ENCODE measurements at regions not wholly inside any gene's neighbourhood (a gene's known extent, or its start where the extent isn't known, plus 50 kb on each side); places are given as distances from the start of the nearest gene placed in this dataset.
"Not testable (repeated sequence)": the region's sequence is repeated elsewhere in the genome, so short reads cannot be mapped to it uniquely, and the experiment has no call there.

GRCh38 chr6:141869509-141869908 lies 263.2 kb upstream of the GJE1 start:
- H3K4me3 ChIP-seq (ENCODE audit: low read length in 2 of 2); H3K9me3 ChIP-seq (ENCODE audit: control insufficient read depth in 2 of 2, insufficient read depth in 1 of 2, low read length in 1 of 2); H3K27ac ChIP-seq (ENCODE audit: low read depth in 1 of 2, low read length in 1 of 2); DNase-seq (ENCODE audit: low read depth in 6 of 9, low spot score in 9 of 9); H3K27me3 ChIP-seq (ENCODE audit: control insufficient read depth in 2 of 2, insufficient read depth in 1 of 2, low read length in 1 of 2); H3K4me1 ChIP-seq (ENCODE audit: control insufficient read depth in 2 of 2, insufficient read depth in 2 of 2, low read length in 2 of 2); H3K36me3 ChIP-seq (ENCODE audit: control insufficient read depth in 2 of 2, insufficient read depth in 2 of 2, low read length in 1 of 2): not testable (repeated sequence)
- WGBS = 78% methylated on average over 2 of the region's 2 CpGs

DNA sequence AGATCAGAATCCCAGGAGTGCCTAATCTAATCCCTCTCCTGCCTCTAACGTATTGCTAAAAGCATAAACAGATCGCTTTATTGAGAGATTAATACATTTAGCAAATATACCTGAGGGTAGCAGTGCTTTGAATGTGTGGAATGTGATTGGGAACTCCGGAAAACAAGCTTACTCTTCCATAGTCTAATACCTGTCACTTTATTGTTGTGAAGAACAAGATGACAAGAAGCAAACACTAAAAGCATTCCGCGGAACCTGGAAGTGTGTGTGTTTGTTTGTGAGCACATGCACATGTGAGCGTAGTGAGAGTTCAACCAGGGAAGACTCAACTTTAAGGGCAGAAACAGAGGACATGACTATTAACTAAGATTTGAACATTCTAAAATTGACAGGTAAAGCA lies 265.0 kb upstream of the GJE1 start:
- H3K4me1 ChIP-seq (ENCODE audit: control insufficient read depth in 2 of 2, insufficient read depth in 2 of 2, low read length in 2 of 2) = no peaks in the 10 kb centered on the region
- H3K27ac ChIP-seq (ENCODE audit: low read depth in 1 of 2, low read length in 1 of 2) = no peak overlapping the region
- H3K4me3 ChIP-seq (ENCODE audit: low read length in 2 of 2) = no peak overlapping the region
- H3K27me3 ChIP-seq (ENCODE audit: control insufficient read depth in 2 of 2, insufficient read depth in 1 of 2, low read length in 1 of 2) = no peaks in the 10 kb centered on the region
- no peak for DNase-seq (ENCODE audit: low read depth in 6 of 9, low spot score in 9 of 9)
- WGBS = 91% methylated on average over 6 of the region's 6 CpGs
- no peaks in the 10 kb centered on the region for H3K9me3 ChIP-seq (ENCODE audit: control insufficient read depth in 2 of 2, insufficient read depth in 1 of 2, low read length in 1 of 2)
- H3K36me3 ChIP-seq (ENCODE audit: control insufficient read depth in 2 of 2, insufficient read depth in 2 of 2, low read length in 1 of 2) = no peaks in the 10 kb centered on the region

DNA sequence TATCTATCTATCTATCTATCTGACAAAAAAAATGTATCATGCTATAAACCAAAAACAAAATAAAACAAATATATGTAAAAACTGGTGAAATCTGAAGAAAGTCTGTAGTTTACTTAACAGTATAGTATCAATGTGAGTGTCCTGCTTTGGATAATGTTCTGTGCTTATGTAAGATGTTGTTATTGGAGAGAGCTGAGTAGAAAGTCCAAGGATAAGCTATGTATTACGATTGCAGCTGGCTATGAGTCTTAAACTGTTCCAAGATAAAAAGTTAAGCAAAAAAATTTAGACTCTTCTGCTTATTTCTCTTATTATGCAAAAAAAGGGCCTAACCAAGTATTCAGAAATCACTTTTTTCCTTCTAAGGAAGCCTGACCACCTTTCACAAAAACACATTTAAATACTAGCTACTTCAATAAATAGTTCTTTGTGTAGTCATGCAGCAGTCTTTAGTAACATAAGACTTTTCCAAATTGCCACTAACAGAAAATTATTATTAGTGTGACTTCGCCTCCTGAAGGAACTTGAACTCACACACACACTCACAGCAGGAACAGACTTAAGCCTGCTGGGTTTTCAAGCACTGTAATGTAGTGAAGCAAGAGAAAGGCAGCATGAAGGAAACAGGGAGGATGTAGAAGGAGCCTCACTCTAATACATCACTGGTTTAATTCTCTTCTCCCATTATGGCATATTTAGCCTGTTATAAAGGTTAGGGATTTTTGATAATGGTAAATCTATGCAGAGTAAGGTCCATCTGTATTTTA lies 265.8 kb upstream of the GJE1 start:
- Histone ChIP-seq H3K4me3 (ENCODE audit: low read length in 2 of 2) (no peak overlapping the region), H3K27me3 (ENCODE audit: control insufficient read depth in 2 of 2, insufficient read depth in 1 of 2, low read length in 1 of 2) (no peaks in the 10 kb centered on the region), H3K27ac (ENCODE audit: low read depth in 1 of 2, low read length in 1 of 2) (no peak overlapping the region), H3K36me3 (ENCODE audit: control insufficient read depth in 2 of 2, insufficient read depth in 2 of 2, low read length in 1 of 2) (no peaks in the 10 kb centered on the region), H3K9me3 (ENCODE audit: control insufficient read depth in 2 of 2, insufficient read depth in 1 of 2, low read length in 1 of 2) (no peaks in the 10 kb centered on the region), H3K4me1 (ENCODE audit: control insufficient read depth in 2 of 2, insufficient read depth in 2 of 2, low read length in 2 of 2) (no peaks in the 10 kb centered on the region)
- WGBS = 83% methylated on average over 2 of the region's 2 CpGs
- DNase-seq (ENCODE audit: low read depth in 6 of 9, low spot score in 9 of 9) = no peak

DNA sequence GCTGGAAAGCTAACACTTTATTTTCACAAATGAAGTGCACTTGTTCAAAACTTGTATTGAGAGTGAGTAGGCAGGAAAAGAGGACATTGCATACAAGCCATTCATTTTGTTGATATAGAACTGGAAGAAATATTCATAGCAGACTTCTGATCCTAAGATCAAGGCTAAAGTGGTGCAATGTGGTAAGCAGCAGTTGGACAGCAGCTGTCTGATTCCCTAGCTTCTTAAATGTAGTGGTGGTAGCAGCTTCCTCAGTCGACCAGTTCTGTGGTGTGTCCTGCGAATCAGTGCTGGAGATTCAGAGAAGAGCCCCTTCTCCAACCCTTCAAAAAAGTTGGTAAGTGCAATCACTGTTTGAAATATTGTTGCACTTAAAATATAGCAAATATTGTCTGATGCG lies 281.7 kb upstream of the GJE1 start:
- no peak for DNase-seq (ENCODE audit: low read depth in 6 of 9, low spot score in 9 of 9)
- Histone ChIP-seq H3K4me1 (ENCODE audit: control insufficient read depth in 2 of 2, insufficient read depth in 2 of 2, low read length in 2 of 2) (no peaks in the 10 kb centered on the region), H3K27me3 (ENCODE audit: control insufficient read depth in 2 of 2, insufficient read depth in 1 of 2, low read length in 1 of 2) (no peaks in the 10 kb centered on the region), H3K36me3 (ENCODE audit: control insufficient read depth in 2 of 2, insufficient read depth in 2 of 2, low read length in 1 of 2) (no peaks in the 10 kb centered on the region), H3K4me3 (ENCODE audit: low read length in 2 of 2) (no peak overlapping the region), H3K27ac (ENCODE audit: low read depth in 1 of 2, low read length in 1 of 2) (no peak overlapping the region), H3K9me3 (ENCODE audit: control insufficient read depth in 2 of 2, insufficient read depth in 1 of 2, low read length in 1 of 2) (no peaks in the 10 kb centered on the region)
- 93% methylated on average over 3 of the region's 3 CpGs for WGBS

DNA sequence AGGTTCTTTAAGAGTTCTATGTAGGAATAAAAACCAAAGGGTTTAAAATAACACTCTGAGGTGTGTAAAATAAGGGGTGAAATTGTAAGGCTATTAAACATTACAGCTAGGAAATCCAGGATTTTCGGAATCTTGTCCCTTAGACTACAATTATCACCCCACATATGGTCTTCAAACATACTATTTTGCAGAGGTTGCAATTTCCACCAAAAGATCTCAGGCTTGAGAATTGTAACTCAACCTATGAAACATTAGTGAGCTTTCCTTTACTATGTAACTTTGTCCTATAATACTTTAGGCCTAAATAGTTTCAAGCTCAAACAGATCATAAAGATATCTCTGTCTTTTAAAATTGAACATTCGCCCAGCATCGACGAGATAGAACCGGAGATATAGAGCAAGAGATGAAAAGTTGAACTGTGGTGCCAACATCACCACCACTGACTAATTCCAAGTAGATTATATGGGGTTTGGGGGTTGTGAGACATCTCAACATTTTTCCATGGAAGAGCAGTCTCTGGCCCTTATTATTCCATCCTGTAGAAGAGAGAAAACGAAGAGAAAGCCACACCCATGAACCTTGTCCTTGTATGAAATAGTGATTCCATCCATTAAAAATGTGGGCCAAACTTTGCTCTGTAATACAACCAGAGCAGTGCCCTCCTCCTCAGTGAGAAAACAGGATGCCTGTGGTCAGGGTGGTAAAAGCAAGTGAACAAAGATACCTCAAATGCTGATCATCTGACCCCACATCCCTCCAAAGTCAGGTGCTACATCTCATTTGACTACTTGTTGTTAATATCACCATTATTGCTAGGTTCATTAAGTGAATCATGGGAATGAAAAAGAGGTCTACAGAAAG lies 284.5 kb upstream of the GJE1 start:
- peak in 2 of 9 donors; percentile 0 to 7 for DNase-seq (ENCODE audit: low read depth in 6 of 9, low spot score in 9 of 9)
- Histone ChIP-seq H3K27ac (ENCODE audit: low read depth in 1 of 2, low read length in 1 of 2) (no peak overlapping the region), H3K36me3 (ENCODE audit: control insufficient read depth in 2 of 2, insufficient read depth in 2 of 2, low read length in 1 of 2) (no peaks in the 10 kb centered on the region), H3K27me3 (ENCODE audit: control insufficient read depth in 2 of 2, insufficient read depth in 1 of 2, low read length in 1 of 2) (no peaks in the 10 kb centered on the region), H3K4me1 (ENCODE audit: control insufficient read depth in 2 of 2, insufficient read depth in 2 of 2, low read length in 2 of 2) (no peaks in the 10 kb centered on the region), H3K4me3 (ENCODE audit: low read length in 2 of 2) (no peak overlapping the region), H3K9me3 (ENCODE audit: control insufficient read depth in 2 of 2, insufficient read depth in 1 of 2, low read length in 1 of 2) (no peaks in the 10 kb centered on the region)
- WGBS = 78% methylated on average over 6 of the region's 6 CpGs

DNA sequence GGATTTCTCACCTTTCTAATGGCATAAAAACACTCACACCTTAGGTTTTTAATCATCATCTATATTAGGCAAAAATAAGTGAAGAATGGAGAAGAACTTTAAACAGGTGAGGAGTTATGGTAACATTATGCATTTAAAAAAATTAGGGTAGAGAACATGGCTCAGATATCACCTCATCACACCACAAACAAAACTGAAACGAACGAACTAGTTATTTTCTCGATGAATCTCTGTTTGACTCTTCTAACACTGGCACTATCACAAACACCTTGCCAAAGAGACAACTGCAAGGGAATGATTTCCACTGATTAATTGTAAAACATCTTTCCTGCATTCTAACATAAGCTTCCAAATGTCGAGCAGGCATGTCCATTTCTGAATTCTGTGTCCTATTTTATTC lies 286.1 kb upstream of the GJE1 start:
- H3K4me1 ChIP-seq (ENCODE audit: control insufficient read depth in 2 of 2, insufficient read depth in 2 of 2, low read length in 2 of 2) = no peaks in the 10 kb centered on the region
- H3K9me3 ChIP-seq (ENCODE audit: control insufficient read depth in 2 of 2, insufficient read depth in 1 of 2, low read length in 1 of 2) = no peaks in the 10 kb centered on the region
- 89% methylated on average over 4 of the region's 4 CpGs for WGBS
- H3K4me3 ChIP-seq (ENCODE audit: low read length in 2 of 2) = no peak overlapping the region
- no peaks in the 10 kb centered on the region for H3K27me3 ChIP-seq (ENCODE audit: control insufficient read depth in 2 of 2, insufficient read depth in 1 of 2, low read length in 1 of 2)
- no peaks in the 10 kb centered on the region for H3K36me3 ChIP-seq (ENCODE audit: control insufficient read depth in 2 of 2, insufficient read depth in 2 of 2, low read length in 1 of 2)
- no peak for DNase-seq (ENCODE audit: low read depth in 6 of 9, low spot score in 9 of 9)
- no peak overlapping the region for H3K27ac ChIP-seq (ENCODE audit: low read depth in 1 of 2, low read length in 1 of 2)

DNA sequence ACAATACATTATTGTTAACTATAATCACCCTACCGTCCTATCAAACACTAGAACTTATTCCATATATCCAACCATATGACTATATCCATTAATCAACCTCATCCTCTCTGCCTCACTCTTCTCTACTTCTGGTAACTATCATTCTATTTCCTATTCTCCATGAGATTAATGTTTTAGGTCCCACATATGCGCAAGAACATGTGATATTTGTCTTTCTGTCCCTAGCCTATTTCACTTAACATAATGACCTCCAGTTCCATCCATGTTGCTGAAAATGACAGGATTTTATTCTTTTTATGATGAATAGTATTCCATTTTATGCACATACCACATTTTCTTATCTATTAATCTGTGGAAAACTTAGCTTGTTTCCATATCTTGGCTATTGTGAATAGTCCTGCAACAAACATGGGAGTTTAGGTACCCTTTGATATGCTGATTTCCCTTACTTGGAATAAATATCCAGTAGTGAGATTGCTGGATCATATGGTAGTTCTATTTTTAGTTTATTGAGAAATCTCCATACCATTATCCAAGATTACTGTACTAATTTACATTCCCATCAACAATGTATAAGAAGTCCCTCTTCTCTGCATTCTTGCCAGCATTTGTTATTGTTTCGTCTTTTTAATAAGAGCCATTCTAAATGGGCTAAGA lies 289.4 kb upstream of the GJE1 start:
- H3K36me3 ChIP-seq (ENCODE audit: control insufficient read depth in 2 of 2, insufficient read depth in 2 of 2, low read length in 1 of 2) = no peaks in the 10 kb centered on the region
- H3K4me1 ChIP-seq (ENCODE audit: control insufficient read depth in 2 of 2, insufficient read depth in 2 of 2, low read length in 2 of 2) = no peaks in the 10 kb centered on the region
- DNase-seq (ENCODE audit: low read depth in 6 of 9, low spot score in 9 of 9) = no peak
- 97% methylated on average over 3 of the region's 3 CpGs for WGBS
- H3K4me3 ChIP-seq (ENCODE audit: low read length in 2 of 2) = no peak overlapping the region
- no peaks in the 10 kb centered on the region for H3K9me3 ChIP-seq (ENCODE audit: control insufficient read depth in 2 of 2, insufficient read depth in 1 of 2, low read length in 1 of 2)
- no peak overlapping the region for H3K27ac ChIP-seq (ENCODE audit: low read depth in 1 of 2, low read length in 1 of 2)
- no peaks in the 10 kb centered on the region for H3K27me3 ChIP-seq (ENCODE audit: control insufficient read depth in 2 of 2, insufficient read depth in 1 of 2, low read length in 1 of 2)

DNA sequence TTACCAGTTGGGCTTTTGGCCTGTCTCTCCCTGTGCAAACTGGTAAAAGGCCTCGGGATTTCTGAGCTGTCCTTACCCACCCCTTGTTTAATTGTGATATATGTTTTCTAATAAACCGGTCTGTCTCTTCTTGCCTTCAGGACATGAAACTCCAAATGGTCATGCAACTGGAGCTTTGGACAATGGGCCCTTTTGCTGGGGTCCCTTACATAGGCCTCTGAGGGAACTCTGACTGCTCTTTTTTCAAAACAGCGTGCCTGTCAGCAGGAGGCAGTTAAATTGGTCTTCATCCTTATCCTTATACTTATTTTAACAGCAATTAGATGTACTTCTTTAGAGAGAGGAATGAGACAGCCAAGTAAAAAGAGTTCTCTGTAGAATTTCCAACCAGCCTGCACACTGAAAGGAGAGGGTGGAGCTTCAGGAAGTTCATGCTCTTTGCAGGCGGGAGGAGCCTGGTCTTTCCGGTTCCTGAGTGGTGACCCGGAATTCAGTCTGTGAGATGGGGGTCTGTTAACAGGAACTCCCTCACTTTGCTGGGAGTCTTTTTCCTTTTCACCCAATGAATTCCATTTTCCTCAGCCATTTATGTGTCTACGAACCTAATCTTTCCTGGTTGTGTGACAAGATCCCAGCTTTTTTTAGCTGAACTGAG lies 299.6 kb upstream of the GJE1 start:
- Histone ChIP-seq H3K27me3 (ENCODE audit: control insufficient read depth in 2 of 2, insufficient read depth in 1 of 2, low read length in 1 of 2) (no peaks in the 10 kb centered on the region), H3K4me3 (ENCODE audit: low read length in 2 of 2) (no peak overlapping the region), H3K4me1 (ENCODE audit: control insufficient read depth in 2 of 2, insufficient read depth in 2 of 2, low read length in 2 of 2) (no peaks in the 10 kb centered on the region), H3K36me3 (ENCODE audit: control insufficient read depth in 2 of 2, insufficient read depth in 2 of 2, low read length in 1 of 2) (no peaks in the 10 kb centered on the region), H3K9me3 (ENCODE audit: control insufficient read depth in 2 of 2, insufficient read depth in 1 of 2, low read length in 1 of 2) (no peaks in the 10 kb centered on the region), H3K27ac (ENCODE audit: low read depth in 1 of 2, low read length in 1 of 2) (no peak overlapping the region)
- 87% methylated on average over 7 of the region's 7 CpGs for WGBS
- no peak for DNase-seq (ENCODE audit: low read depth in 6 of 9, low spot score in 9 of 9)

DNA sequence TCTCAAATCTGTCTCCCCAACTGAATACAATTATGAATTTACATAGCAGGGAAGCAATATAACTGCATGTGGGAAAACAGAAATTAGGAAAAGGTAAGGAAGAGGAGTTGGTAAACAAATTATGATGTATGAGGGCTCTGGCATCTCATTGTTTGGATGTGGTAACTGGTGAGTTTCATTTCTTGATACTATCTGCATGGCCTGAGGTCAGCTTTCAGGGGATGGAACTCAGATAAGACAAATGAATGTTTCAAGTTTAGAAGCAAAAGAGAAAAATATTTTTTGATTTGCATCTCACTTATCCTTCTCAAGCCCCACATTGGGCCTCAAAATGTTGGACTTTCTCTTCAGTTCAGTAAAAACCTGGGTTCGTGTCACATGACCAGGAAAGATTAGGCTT lies 302.2 kb upstream of the GJE1 start:
- no peak for DNase-seq (ENCODE audit: low read depth in 6 of 9, low spot score in 9 of 9)
- WGBS = 91% methylated on average over 1 of the region's 1 CpG
- H3K36me3 ChIP-seq (ENCODE audit: control insufficient read depth in 2 of 2, insufficient read depth in 2 of 2, low read length in 1 of 2) = no peaks in the 10 kb centered on the region

More for the DNA sequence above, 302.2 kb upstream of the GJE1 start:
- no peak overlapping the region for H3K4me3 ChIP-seq (ENCODE audit: low read length in 2 of 2)
- no peak overlapping the region for H3K27ac ChIP-seq (ENCODE audit: low read depth in 1 of 2, low read length in 1 of 2)
- H3K4me1 ChIP-seq (ENCODE audit: control insufficient read depth in 2 of 2, insufficient read depth in 2 of 2, low read length in 2 of 2) = no peaks in the 10 kb centered on the region
- no peaks in the 10 kb centered on the region for H3K27me3 ChIP-seq (ENCODE audit: control insufficient read depth in 2 of 2, insufficient read depth in 1 of 2, low read length in 1 of 2)
- H3K9me3 ChIP-seq (ENCODE audit: control insufficient read depth in 2 of 2, insufficient read depth in 1 of 2, low read length in 1 of 2) = no peaks in the 10 kb centered on the region

Data from thymus (tissue), 11 donors.